ENCODE measurements at regions not wholly inside any gene's neighbourhood (a gene's known extent, or its start where the extent isn't known, plus 50 kb on each side); places are given as distances from the start of the nearest gene placed in this dataset.

GRCh38 chr11:127383026-127383425 lies 382.5 kb upstream of the KIRREL3 start:
- ChIA-PET SMC1A (ENCODE audit: uncharacterized antibody, unreplicated experiment) (interaction anchor here (1.1 kb wide), 1 partner anchor 20 kb away, joined by 3 read pairs; no protein-coding TSS in a partner anchor), RAD21 (ENCODE audit: unreplicated experiment) (no interaction called here), POLR2A (no interaction called here), CTCF (interaction anchor here (1.3 kb wide), 1 partner anchor 37 kb away, joined by 3 read pairs; no protein-coding TSS in a partner anchor)
- H3K27ac ChIP-seq (ENCODE audit: control insufficient read depth, insufficient read depth) = no peak overlapping the region
- WGBS (ENCODE audit: insufficient coverage, insufficient replicate concordance, low lambda C conversion rate, missing lambda C conversion rate) = 2% methylated on average over 3 of the region's 3 CpGs
- H3K36me3 ChIP-seq (ENCODE audit: control insufficient read depth in 2 of 2, insufficient read depth in 2 of 2, low read length in 1 of 2) = no peaks in the 10 kb centered on the region
- FAIRE-seq (no peak), ATAC-seq (no peak), DNase-seq (ENCODE audit: low read depth, low spot score) (no peak)
- intact Hi-C loops (cut with micrococcal nuclease; ENCODE audit: unreplicated experiment) (no loop called here), in situ Hi-C loops (cut with MboI) (no loop called here)
- H4K20me1 ChIP-seq (ENCODE audit: control insufficient read depth, insufficient read depth) = no peaks in the 10 kb centered on the region
- no peaks in the 10 kb centered on the region for H3K9me3 ChIP-seq (replicated peaks; ENCODE audit: control insufficient read depth, insufficient read depth, low read length)
- BruUV-seq (replicated peaks) = no TSS peak
- H2AFZ ChIP-seq (ENCODE audit: control insufficient read depth, low read depth, low read length) = no peak overlapping the region
- no peak overlapping the region for H3K4me2 ChIP-seq (ENCODE audit: control insufficient read depth, insufficient read depth)
- no peaks in the 10 kb centered on the region for H3K27me3 ChIP-seq (replicated peaks in 1 of 2; ENCODE audit: control insufficient read depth in 2 of 2, insufficient read depth in 2 of 2, low read length in 1 of 2)
- H3K4me3 ChIP-seq = no peak overlapping the region
- no peaks in the 10 kb centered on the region for H3K79me2 ChIP-seq (ENCODE audit: control insufficient read depth, insufficient read depth, low read length)
- no peaks in the 10 kb centered on the region for H3K4me1 ChIP-seq (ENCODE audit: control insufficient read depth, insufficient read depth, low read length)
- no peak for TF ChIP-seq ESRRA (IDR thresholded peaks at IDR 0.05; ENCODE audit: low read length)
- TF ChIP-seq CREM (IDR thresholded peaks at IDR 0.05; ENCODE audit: low read depth) = no peak
- no peak for TF ChIP-seq CBFB (IDR thresholded peaks at IDR 0.05; ENCODE audit: low read depth)
- no peak for TF ChIP-seq CBX3 (IDR thresholded peaks at IDR 0.05; ENCODE audit: borderline replicate concordance, low read depth)
- TF ChIP-seq MYC (IDR thresholded peaks at IDR 0.05; ENCODE audit: insufficient read depth, insufficient read length, insufficient replicate concordance, low read length, severe bottlenecking) = no peak
- no peak for TF ChIP-seq USF1 (IDR thresholded peaks at IDR 0.05; ENCODE audit: borderline replicate concordance, extremely low read length, insufficient read depth, low read depth, low read length)
- no peak for TF ChIP-seq ZNF24 (IDR thresholded peaks at IDR 0.05)
- no peak for TF ChIP-seq CHD2 (IDR thresholded peaks at IDR 0.05; ENCODE audit: borderline replicate concordance, low read depth, low read length)
- no peak for TF ChIP-seq SMAD5 (IDR thresholded peaks at IDR 0.05; ENCODE audit: low read depth)
- no peak for TF ChIP-seq BHLHE40 (IDR thresholded peaks at IDR 0.05; ENCODE audit: borderline replicate concordance in 1 of 2, low read depth in 2 of 2, low read length in 1 of 2)
- no peak for TF ChIP-seq JUND (IDR thresholded peaks at IDR 0.05; ENCODE audit: low read depth, low read length)
- H3K9ac ChIP-seq (ENCODE audit: control insufficient read depth, insufficient read depth, low read length) = no peak overlapping the region

Measured in GM12878 (cell line).